Upper lobe of left lung (tissue), 4 donors: ENCODE measurements at regions not wholly inside any gene's neighbourhood (a gene's known extent, or its start where the extent isn't known, plus 50 kb on each side); places are given as distances from the start of the nearest gene placed in this dataset.

Experiments
- CTCF ChIP-seq, 6 experiments: fragments of 450-650 bp in 4 of 6; fragments of 200-600 bp in 2 of 6; sonication (generic) in 2 of 6; IDR thresholded peaks; one replicate each; pipeline ENCODE4 v1.5.1; 2016 to 2019; ENCODE audit warnings: antibody characterized with exemption in 6 of 6
- POLR2AphosphoS5 ChIP-seq, 2 donors: sonication (generic); formaldehyde crosslinking; IDR thresholded peaks; one replicate each; pipeline ENCODE4 v1.5.1; 2017; ENCODE audit warnings: antibody characterized with exemption in 2 of 2

GRCh38 chr10:105681051-105681450 lies 1040.0 kb downstream of the SORCS3 start:
- TF ChIP-seq CTCF (IDR thresholded peaks at IDR 0.05) (no peak), POLR2AphosphoS5 (IDR thresholded peaks at IDR 0.05) (no peak)
